ENCODE measurements at regions not wholly inside any gene's neighbourhood (a gene's known extent, or its start where the extent isn't known, plus 50 kb on each side); places are given as distances from the start of the nearest gene placed in this dataset.

DNA sequence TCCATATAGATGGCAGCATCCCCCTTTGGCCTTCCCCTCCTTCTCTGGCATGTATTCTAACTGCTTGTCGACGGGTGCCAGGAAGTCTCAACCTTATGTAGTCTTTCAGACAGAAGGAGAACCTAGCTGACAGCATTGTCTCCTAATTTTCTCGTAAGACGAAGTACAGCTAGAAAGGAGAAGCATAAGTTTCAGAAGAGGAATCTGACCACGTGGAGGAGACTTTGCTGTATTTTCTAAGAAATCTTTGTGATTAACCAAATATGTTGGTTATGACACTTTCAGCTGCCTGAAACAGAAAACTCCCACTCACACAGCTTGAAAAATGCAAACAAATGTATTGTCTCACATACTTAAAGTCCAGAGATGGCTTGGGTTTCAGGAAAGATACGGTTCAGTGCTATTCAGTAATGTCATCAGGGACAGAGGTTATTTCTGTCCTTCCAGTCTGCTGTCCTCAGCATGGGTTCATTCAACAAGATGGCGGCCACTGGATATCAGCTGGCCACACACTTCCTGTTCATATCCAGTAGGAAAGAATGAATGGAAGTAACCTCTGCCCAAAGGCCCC lies 109.5 kb upstream of the ZNF648 start:
- no peaks in the 10 kb centered on the region for H3K36me3 ChIP-seq

DNA sequence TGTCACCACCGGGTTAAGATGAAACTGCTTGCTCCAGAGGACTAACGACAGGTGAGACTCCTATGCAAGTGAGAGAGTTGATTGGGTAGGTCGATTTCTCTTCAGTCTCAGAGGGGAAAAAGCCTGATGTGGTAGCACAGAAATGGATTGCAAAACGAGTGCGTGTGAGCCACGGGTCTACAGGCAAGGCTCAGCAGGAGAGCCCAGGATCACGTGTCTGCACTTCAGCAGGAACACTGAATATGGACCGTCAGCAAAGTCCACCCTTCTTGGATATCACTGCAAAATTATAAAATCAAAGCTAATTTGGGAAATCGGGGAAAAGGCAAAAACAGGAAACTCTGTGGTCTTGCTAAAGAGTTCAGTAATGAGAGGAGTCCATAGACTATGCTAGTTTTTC lies 107.7 kb upstream of the ZNF648 start:
- TF ChIP-seq, protein P1, sequence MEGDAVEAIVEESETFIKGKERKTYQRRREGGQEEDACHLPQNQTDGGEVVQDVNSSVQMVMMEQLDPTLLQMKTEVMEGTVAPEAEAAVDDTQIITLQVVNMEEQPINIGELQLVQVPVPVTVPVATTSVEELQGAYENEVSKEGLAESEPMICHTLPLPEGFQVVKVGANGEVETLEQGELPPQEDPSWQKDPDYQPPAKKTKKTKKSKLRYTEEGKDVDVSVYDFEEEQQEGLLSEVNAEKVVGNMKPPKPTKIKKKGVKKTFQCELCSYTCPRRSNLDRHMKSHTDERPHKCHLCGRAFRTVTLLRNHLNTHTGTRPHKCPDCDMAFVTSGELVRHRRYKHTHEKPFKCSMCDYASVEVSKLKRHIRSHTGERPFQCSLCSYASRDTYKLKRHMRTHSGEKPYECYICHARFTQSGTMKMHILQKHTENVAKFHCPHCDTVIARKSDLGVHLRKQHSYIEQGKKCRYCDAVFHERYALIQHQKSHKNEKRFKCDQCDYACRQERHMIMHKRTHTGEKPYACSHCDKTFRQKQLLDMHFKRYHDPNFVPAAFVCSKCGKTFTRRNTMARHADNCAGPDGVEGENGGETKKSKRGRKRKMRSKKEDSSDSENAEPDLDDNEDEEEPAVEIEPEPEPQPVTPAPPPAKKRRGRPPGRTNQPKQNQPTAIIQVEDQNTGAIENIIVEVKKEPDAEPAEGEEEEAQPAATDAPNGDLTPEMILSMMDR (IDR thresholded peaks at IDR 0.05) = no peak
- DNase-seq = no peak
- intact Hi-C loops (cut with DNase I) = no loop called here
- ATAC-seq = peak in 2 of 4 donors; percentile 62 to 66
- no peak for FAIRE-seq
- no peaks in the 10 kb centered on the region for H3K27me3 ChIP-seq
- H3K27ac ChIP-seq = no peak overlapping the region
- no peaks in the 10 kb centered on the region for H3K4me1 ChIP-seq
- 60 to 64% methylated on average over 9 of the region's 9 CpGs for WGBS, 2 donors
- no peaks in the 10 kb centered on the region for H3K9me3 ChIP-seq
- H3K36me3 ChIP-seq = no peaks in the 10 kb centered on the region
- no peak overlapping the region for H3K4me3 ChIP-seq

More for the DNA sequence above, 109.5 kb upstream of the ZNF648 start:
- TF ChIP-seq, protein P1 (IDR thresholded peaks at IDR 0.05) = no peak
- Histone ChIP-seq H3K4me3 (no peak overlapping the region), H3K27me3 (no peaks in the 10 kb centered on the region), H3K27ac (peak overlapping the region in 1 of 4 donors; percentile 54), H3K4me1 (no peaks in the 10 kb centered on the region), H3K9me3 (no peaks in the 10 kb centered on the region)
- intact Hi-C loops (cut with DNase I) = no loop called here
- DNase-seq (no peak), ATAC-seq (peak in 2 of 4 donors; percentile 38 to 57), FAIRE-seq (no peak)
- WGBS, 2 donors = 80 to 91% methylated on average over 7 of the region's 7 CpGs

DNA sequence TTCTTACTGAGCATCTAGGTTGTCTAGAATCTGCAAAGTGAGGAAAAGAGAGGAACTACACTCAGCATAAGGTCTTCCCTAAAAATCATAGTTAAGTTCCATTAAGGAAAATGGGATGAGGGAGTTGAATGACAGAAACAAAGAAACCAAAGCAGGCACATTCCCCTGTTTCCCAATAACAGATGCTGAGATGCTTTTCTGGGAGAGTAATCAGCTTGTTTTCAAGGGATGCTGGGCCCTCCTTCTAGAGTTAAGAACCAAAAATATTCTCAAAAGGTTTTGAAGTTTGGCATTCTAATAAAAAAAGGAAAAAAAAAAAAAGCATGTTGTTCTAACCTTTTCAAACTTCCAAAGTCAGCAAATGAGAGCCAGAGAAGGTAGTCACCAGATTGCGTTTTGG lies 105.2 kb upstream of the ZNF648 start:
- FAIRE-seq (no peak), DNase-seq (no peak), ATAC-seq (no peak)
- no peaks in the 10 kb centered on the region for H3K9me3 ChIP-seq
- no peak overlapping the region for H3K4me3 ChIP-seq
- WGBS, 2 donors = 93 to 99% methylated on average over 1 of the region's 1 CpG
- H3K36me3 ChIP-seq = no peaks in the 10 kb centered on the region
- TF ChIP-seq, protein P1 (IDR thresholded peaks at IDR 0.05) = no peak
- no peak overlapping the region for H3K27ac ChIP-seq
- no peaks in the 10 kb centered on the region for H3K4me1 ChIP-seq
- intact Hi-C loops (cut with DNase I) = no loop called here
- H3K27me3 ChIP-seq = no peaks in the 10 kb centered on the region

DNA sequence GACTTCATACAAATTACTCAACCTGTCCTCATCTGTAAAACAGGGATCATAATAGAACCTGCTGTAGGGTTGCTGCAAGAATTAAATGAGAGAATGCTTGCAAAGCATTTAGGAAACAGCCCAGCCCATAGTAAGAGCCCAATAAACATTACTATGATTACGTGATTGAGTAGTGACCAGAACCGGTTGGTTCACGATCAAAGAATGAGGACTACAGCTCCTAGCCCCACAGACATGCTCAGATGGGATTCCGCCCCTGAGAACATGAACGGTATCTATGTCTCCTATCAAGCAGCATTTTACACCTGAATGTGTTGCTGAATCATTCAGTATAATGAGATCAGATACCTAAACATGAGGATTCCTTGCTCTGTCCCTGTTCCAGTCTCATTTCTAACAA lies 104.8 kb upstream of the ZNF648 start:
- TF ChIP-seq, protein P1 (IDR thresholded peaks at IDR 0.05) = no peak
- H3K4me3 ChIP-seq = no peak overlapping the region
- DNase-seq = no peak
- no peaks in the 10 kb centered on the region for H3K27me3 ChIP-seq
- no peaks in the 10 kb centered on the region for H3K9me3 ChIP-seq
- intact Hi-C loops (cut with DNase I) = no loop called here
- no peak for ATAC-seq
- H3K4me1 ChIP-seq = no peaks in the 10 kb centered on the region
- H3K36me3 ChIP-seq = no peaks in the 10 kb centered on the region
- 93 to 95% methylated on average over 5 of the region's 5 CpGs for WGBS, 2 donors
- no peak overlapping the region for H3K27ac ChIP-seq
- no peak for FAIRE-seq

DNA sequence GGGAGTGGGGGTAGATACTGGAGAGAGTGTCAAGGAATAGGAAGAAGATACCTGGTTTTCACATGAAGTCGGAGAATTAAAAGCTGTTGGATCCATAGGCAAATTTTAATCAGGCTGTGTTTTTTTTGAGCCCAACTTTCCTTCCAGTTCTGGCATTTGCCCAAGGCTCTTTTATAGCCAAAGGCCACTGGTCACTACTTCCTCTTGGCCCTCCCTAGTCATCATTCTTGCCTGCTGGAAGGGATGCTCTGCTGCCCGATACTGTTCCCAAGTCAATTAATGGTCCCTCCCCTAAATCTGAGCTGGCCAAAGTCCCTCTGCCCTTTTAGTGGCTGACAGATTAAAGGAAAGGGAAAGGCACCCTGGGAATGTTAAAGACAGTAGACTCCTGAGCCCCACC lies 102.8 kb upstream of the ZNF648 start:
- H3K27ac ChIP-seq = no peak overlapping the region
- TF ChIP-seq, protein P1 (IDR thresholded peaks at IDR 0.05) = no peak
- FAIRE-seq = no peak
- H3K4me1 ChIP-seq = no peaks in the 10 kb centered on the region
- H3K27me3 ChIP-seq = no peaks in the 10 kb centered on the region
- ATAC-seq = peak in 2 of 4 donors; percentile 43 to 60
- H3K36me3 ChIP-seq = no peaks in the 10 kb centered on the region
- intact Hi-C loops (cut with DNase I) = no loop called here
- WGBS, 2 donors = 75 to 83% methylated on average over 2 of the region's 2 CpGs
- no peak overlapping the region for H3K4me3 ChIP-seq
- DNase-seq = no peak
- no peaks in the 10 kb centered on the region for H3K9me3 ChIP-seq
